ENCODE measurements at regions not wholly inside any gene's neighbourhood (a gene's known extent, or its start where the extent isn't known, plus 50 kb on each side); places are given as distances from the start of the nearest gene placed in this dataset.

- no TSS peak for BruUV-seq (replicated peaks)
- Histone ChIP-seq H3K4me3 (replicated peaks in 1 of 2; ENCODE audit: low read depth in 1 of 2, low read length in 2 of 2) (no peak overlapping the region), H3K36me3 (ENCODE audit: control insufficient read depth in 1 of 2, insufficient read depth in 2 of 2, low read length in 2 of 2) (no peaks in the 10 kb centered on the region), H3K79me2 (ENCODE audit: insufficient read depth, low read length) (no peaks in the 10 kb centered on the region), H4K20me1 (ENCODE audit: insufficient read depth) (no peaks in the 10 kb centered on the region), H2AFZ (ENCODE audit: low read depth, low read length, poor library complexity, severe bottlenecking) (no peak overlapping the region), H3K27ac (ENCODE audit: low read depth, low read length) (no peak overlapping the region), H3K4me1 (ENCODE audit: control insufficient read depth in 1 of 2, insufficient read depth in 2 of 2, low read length in 2 of 2) (no peaks in the 10 kb centered on the region), H3K27me3 (ENCODE audit: insufficient read depth, low read length) (no peaks in the 10 kb centered on the region), H3K9ac (ENCODE audit: low read length) (no peak overlapping the region), H3K9me2 (ENCODE audit: insufficient read depth) (no peaks in the 10 kb centered on the region), H3K4me2 (ENCODE audit: low read length) (no peak overlapping the region), H3K9me3 (ENCODE audit: control insufficient read depth in 1 of 2, insufficient read depth in 1 of 2, low read depth in 1 of 2, low read length in 2 of 2) (no peaks in the 10 kb centered on the region)
- CTCF ChIA-PET: no interaction called here
- intact Hi-C loops (cut with micrococcal nuclease): no loop called here
- POLR2A ChIA-PET: no interaction called here
- ATAC-seq: no peak
- no peak for TF ChIP-seq JUND (IDR thresholded peaks at IDR 0.05)
- no peak for TF ChIP-seq MAX (IDR thresholded peaks at IDR 0.05)
- TF ChIP-seq, protein P1, sequence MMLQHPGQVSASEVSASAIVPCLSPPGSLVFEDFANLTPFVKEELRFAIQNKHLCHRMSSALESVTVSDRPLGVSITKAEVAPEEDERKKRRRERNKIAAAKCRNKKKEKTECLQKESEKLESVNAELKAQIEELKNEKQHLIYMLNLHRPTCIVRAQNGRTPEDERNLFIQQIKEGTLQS (IDR thresholded peaks at IDR 0.05): no peak
- TF ChIP-seq EZH2phosphoT487 (IDR thresholded peaks at IDR 0.05; ENCODE audit: borderline replicate concordance): no peak
- TF ChIP-seq ZFX (IDR thresholded peaks at IDR 0.05): no peak
- TF ChIP-seq, protein P2, sequence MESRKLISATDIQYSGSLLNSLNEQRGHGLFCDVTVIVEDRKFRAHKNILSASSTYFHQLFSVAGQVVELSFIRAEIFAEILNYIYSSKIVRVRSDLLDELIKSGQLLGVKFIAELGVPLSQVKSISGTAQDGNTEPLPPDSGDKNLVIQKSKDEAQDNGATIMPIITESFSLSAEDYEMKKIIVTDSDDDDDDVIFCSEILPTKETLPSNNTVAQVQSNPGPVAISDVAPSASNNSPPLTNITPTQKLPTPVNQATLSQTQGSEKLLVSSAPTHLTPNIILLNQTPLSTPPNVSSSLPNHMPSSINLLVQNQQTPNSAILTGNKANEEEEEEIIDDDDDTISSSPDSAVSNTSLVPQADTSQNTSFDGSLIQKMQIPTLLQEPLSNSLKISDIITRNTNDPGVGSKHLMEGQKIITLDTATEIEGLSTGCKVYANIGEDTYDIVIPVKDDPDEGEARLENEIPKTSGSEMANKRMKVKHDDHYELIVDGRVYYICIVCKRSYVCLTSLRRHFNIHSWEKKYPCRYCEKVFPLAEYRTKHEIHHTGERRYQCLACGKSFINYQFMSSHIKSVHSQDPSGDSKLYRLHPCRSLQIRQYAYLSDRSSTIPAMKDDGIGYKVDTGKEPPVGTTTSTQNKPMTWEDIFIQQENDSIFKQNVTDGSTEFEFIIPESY (IDR thresholded peaks at IDR 0.05; ENCODE audit: extremely low read depth, insufficient replicate concordance, low read length): no peak
- no peak for TF ChIP-seq ZNF274 (IDR thresholded peaks at IDR 0.05; ENCODE audit: low read depth, low read length)
- TF ChIP-seq POLR2AphosphoS5 (IDR thresholded peaks at IDR 0.05; ENCODE audit: low read depth, low read length): no peak
- TF ChIP-seq RAD21 (IDR thresholded peaks at IDR 0.05; ENCODE audit: low read depth): no peak
- no peak for TF ChIP-seq CTCF (IDR thresholded peaks at IDR 0.05 in 2 of 3, conservative IDR thresholded peaks at IDR 0.05 in 1 of 3; ENCODE audit: borderline replicate concordance in 1 of 3, insufficient read depth in 1 of 3, low read depth in 2 of 3, low read length in 2 of 3)
- RAD21 ChIA-PET (ENCODE audit: low non-redundant PET in 1 of 2, low total read pairs in 2 of 2, uncharacterized antibody in 2 of 2, unreplicated experiment in 2 of 2): no interaction called here
- DNase-seq (ENCODE audit: low read depth, low spot score): no peak
Observed at GRCh38 chr13:105530468-105530867, 1005.0 kb downstream of the EFNB2 start.

Data from HCT116 (cell line).